GM12878 (cell line): ENCODE measurements at regions not wholly inside any gene's neighbourhood (a gene's known extent, or its start where the extent isn't known, plus 50 kb on each side); places are given as distances from the start of the nearest gene placed in this dataset.

Experiments
- ATAC-seq: fragments of 200-7000 bp; cut with Tn5 transposase; 3 replicates; pipeline ENCODE4 v1.9.1; 2020; ENCODE audit warnings: mild to moderate bottlenecking, moderate library complexity
- BruUV-seq: library from RNA; stranded (reverse); fragments of 400-500 nt; replicated peaks from 2 replicates; lab custom pipeline; 2021; lab: Mats Ljungman, UMichigan
- CTCF ChIA-PET: fragments of 300-600 bp; sonication (Branson Sonifier 250); formaldehyde crosslinking; extraction: SDS; loops from one replicate; lab custom pipeline; 2021; ENCODE audit warnings: inconsistent platforms; lab: Yijun Ruan, JAX
- POLR2A ChIA-PET: fragments of 350-600 bp; formaldehyde crosslinking; extraction: SDS; loops from one replicate; lab custom pipeline; 2021; ENCODE audit warnings: inconsistent platforms; lab: Charles Lee
- RAD21 ChIA-PET: fragments of 300-600 bp; sonication (Branson Sonifier 250); formaldehyde crosslinking; loops from one replicate; lab custom pipeline; 2023; ENCODE audit warnings: antibody characterized with exemption; ENCODE audit not compliant: unreplicated experiment; lab: Charles Lee
- SMC1A ChIA-PET: fragments of 300-600 bp; sonication (Branson Sonifier 250); formaldehyde crosslinking; loops from one replicate; lab custom pipeline; 2023; ENCODE audit not compliant: unreplicated experiment, uncharacterized antibody; lab: Charles Lee
- DNase-seq: peaks from one replicate; pipeline ENCODE4 v3.0.0-alpha.2; 2011; ENCODE audit warnings: low read depth, low spot score
- FAIRE-seq: peaks from 3 replicates; lab custom pipeline; 2011; peaks lifted over from hg19 to GRCh38; lab: Jason Lieb, UNC
- H2AFZ ChIP-seq: 2 replicates; pipeline ENCODE4 v1.6.0; 2011; ENCODE audit warnings: low read depth, low read length, control low read depth; ENCODE audit not compliant: control insufficient read depth
- H3K27ac ChIP-seq: 2 replicates; pipeline ENCODE4 v1.5.1; 2011; ENCODE audit warnings: control low read depth; ENCODE audit not compliant: control insufficient read depth, insufficient read depth
- H3K27me3 ChIP-seq, 2 experiments: replicated peaks in 1 of 2; 2 replicates each; pipeline versions ENCODE4 v1.6.0 to v1.6.1; 2011; ENCODE audit warnings: low read length in 1 of 2; ENCODE audit not compliant: control insufficient read depth in 2 of 2, insufficient read depth in 2 of 2
- H3K36me3 ChIP-seq, 2 experiments: 2 replicates each; pipeline ENCODE4 v1.5.1; 2011; ENCODE audit warnings: low read length in 1 of 2; ENCODE audit not compliant: control insufficient read depth in 2 of 2, insufficient read depth in 2 of 2
- H3K4me1 ChIP-seq: 2 replicates; pipeline ENCODE4 v1.6.1; 2011; ENCODE audit warnings: mild to moderate bottlenecking, low read length, moderate library complexity, mixed read lengths; ENCODE audit not compliant: control insufficient read depth, insufficient read depth
- H3K4me2 ChIP-seq: 2 replicates; pipeline ENCODE4 v1.6.0; 2011; ENCODE audit warnings: control low read depth; ENCODE audit not compliant: control insufficient read depth, insufficient read depth
- H3K4me3 ChIP-seq: fragments of 200-600 bp; sonication (generic); 2 replicates; pipeline ENCODE4 v1.5.1; 2016
- H3K79me2 ChIP-seq: 2 replicates; pipeline ENCODE4 v1.6.0; 2011; ENCODE audit warnings: low read length; ENCODE audit not compliant: control insufficient read depth, insufficient read depth
- H3K9ac ChIP-seq: 2 replicates; pipeline ENCODE4 v1.8.0; 2011; ENCODE audit warnings: low read length, control low read depth, mixed read lengths; ENCODE audit not compliant: control insufficient read depth, insufficient read depth
- H3K9me3 ChIP-seq: replicated peaks from 3 replicates; pipeline ENCODE4 v1.5.1; 2011; ENCODE audit warnings: mild to moderate bottlenecking, low read length; ENCODE audit not compliant: control insufficient read depth, insufficient read depth
- H4K20me1 ChIP-seq: 2 replicates; pipeline ENCODE4 v1.6.0; 2011; ENCODE audit not compliant: control insufficient read depth, insufficient read depth
- BCL11A ChIP-seq: IDR thresholded peaks from 2 replicates; pipeline ENCODE4 v1.6.1; 2011; ENCODE audit warnings: low read depth, low read length
- EP300 ChIP-seq, 2 experiments: fragments of 150-350 bp in 1 of 2; IDR thresholded peaks; 2 replicates each; pipeline ENCODE4 v1.6.1; 2011 to 2012; ENCODE audit warnings: low read depth in 2 of 2, low read length in 2 of 2, borderline replicate concordance in 1 of 2, improper control_type of control experiment in 1 of 2, inconsistent platforms in 1 of 2; ENCODE audit not compliant: control insufficient read depth in 1 of 2
- KDM1A ChIP-seq: fragments of 200-600 bp; sonication (generic); IDR thresholded peaks from 2 replicates; pipeline ENCODE4 v1.6.1; 2016; ENCODE audit warnings: borderline replicate concordance
- KLF5 ChIP-seq: fragments of 450-650 bp; IDR thresholded peaks from 2 replicates; pipeline ENCODE4 v1.6.1; 2014; ENCODE audit warnings: mild to moderate bottlenecking; ENCODE audit not compliant: partially characterized antibody
- POLR2AphosphoS5 ChIP-seq: IDR thresholded peaks from 2 replicates; pipeline ENCODE4 v1.6.1; 2011; ENCODE audit warnings: mild to moderate bottlenecking, low read length, inconsistent platforms
- RAD51 ChIP-seq: fragments of 450-650 bp; IDR thresholded peaks from 2 replicates; pipeline ENCODE4 v1.6.1; 2016; ENCODE audit warnings: moderate library complexity, mild to moderate bottlenecking, inconsistent platforms
- STAT3 ChIP-seq: IDR thresholded peaks from 2 replicates; pipeline ENCODE4 v1.6.1; 2011; ENCODE audit warnings: low read depth, low read length, improper control_type of control experiment
- YBX1 ChIP-seq: fragments of 450-650 bp; IDR thresholded peaks from 2 replicates; pipeline ENCODE4 v1.6.1; 2016; ENCODE audit warnings: antibody characterized with exemption
- ZBED1 ChIP-seq: IDR thresholded peaks from 2 replicates; pipeline ENCODE4 v1.6.1; 2016; ENCODE audit warnings: borderline replicate concordance
- ZNF384 ChIP-seq: IDR thresholded peaks from 2 replicates; pipeline ENCODE4 v1.6.1; 2012; ENCODE audit warnings: low read depth, mild to moderate bottlenecking, low read length, improper control_type of control experiment, borderline replicate concordance
- WGBS: methylation state at CpG from one replicate; pipeline ENCODE4 v1.1.6; 2016; ENCODE audit warnings: low lambda C conversion rate; ENCODE audit not compliant: insufficient replicate concordance, insufficient coverage; ENCODE audit errors: missing lambda C conversion rate; 5-methylcytosine and 5-hydroxymethylcytosine counted together
- in situ Hi-C: fragments of 300-500 bp; cut with MboI; formaldehyde crosslinking; loops from 9 replicates; pipeline ENCODE4 v1.14.3; 2018; ENCODE audit warnings: mixed read lengths
- intact Hi-C: fragments of 100-400 bp; cut with micrococcal nuclease; formaldehyde crosslinking; loops from one replicate; pipeline ENCODE4 v1.14.2; 2022; ENCODE audit not compliant: unreplicated experiment
- TF ChIP-seq, protein P1 (sequence below): IDR thresholded peaks from 2 replicates; pipeline ENCODE4 v1.6.1; 2011; ENCODE audit warnings: mild to moderate bottlenecking, low read depth, low read length, moderate library complexity; ENCODE audit not compliant: insufficient replicate concordance
- TF ChIP-seq, protein P2 (sequence below): fragments of 450-650 bp; IDR thresholded peaks from 2 replicates; pipeline ENCODE4 v1.6.1; 2018; ENCODE audit warnings: mild to moderate bottlenecking, low read depth, moderate library complexity; ENCODE audit not compliant: partially characterized antibody

DNA sequence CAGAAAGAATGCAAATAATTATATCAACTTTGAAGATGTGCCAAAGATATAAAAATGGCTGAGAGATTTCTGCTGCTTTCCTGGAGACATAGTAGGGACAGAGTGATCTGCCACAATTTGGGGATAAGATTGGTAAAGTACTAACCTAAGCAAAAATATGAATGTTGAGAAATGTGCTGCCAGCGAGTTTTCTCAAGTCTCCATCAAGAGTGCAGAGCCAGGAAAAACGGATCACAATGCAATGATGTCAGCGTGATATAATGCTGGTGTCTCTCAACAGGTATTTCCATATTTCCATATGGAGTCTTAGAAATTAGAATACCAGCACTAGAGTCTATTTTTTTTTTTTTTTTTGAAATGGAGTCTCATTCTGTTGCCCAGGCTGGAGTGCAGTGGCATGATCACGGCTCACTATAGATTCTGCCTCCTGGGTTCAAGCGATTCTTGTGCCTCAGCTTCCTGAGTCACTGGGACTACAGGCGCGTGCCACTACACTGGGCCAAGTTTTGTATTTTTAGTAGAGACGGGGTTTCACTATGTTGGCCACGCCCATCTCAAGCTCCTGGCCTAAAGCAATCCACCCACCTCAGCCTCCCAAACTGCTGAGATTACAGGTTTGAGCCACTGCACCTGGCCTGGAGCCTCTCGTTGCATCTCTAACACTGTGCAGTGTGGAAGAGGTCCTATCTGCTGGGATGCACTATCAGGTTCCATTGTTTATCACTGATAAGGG lies 893.5 kb downstream of the TRIML1 start (continued):
- TF ChIP-seq KLF5 (no peak), BCL11A (no peak)
- TF ChIP-seq, protein P1, sequence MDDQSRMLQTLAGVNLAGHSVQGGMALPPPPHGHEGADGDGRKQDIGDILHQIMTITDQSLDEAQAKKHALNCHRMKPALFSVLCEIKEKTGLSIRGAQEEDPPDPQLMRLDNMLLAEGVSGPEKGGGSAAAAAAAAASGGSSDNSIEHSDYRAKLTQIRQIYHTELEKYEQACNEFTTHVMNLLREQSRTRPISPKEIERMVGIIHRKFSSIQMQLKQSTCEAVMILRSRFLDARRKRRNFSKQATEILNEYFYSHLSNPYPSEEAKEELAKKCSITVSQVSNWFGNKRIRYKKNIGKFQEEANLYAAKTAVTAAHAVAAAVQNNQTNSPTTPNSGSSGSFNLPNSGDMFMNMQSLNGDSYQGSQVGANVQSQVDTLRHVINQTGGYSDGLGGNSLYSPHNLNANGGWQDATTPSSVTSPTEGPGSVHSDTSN = no peak
- TF ChIP-seq, protein P2, sequence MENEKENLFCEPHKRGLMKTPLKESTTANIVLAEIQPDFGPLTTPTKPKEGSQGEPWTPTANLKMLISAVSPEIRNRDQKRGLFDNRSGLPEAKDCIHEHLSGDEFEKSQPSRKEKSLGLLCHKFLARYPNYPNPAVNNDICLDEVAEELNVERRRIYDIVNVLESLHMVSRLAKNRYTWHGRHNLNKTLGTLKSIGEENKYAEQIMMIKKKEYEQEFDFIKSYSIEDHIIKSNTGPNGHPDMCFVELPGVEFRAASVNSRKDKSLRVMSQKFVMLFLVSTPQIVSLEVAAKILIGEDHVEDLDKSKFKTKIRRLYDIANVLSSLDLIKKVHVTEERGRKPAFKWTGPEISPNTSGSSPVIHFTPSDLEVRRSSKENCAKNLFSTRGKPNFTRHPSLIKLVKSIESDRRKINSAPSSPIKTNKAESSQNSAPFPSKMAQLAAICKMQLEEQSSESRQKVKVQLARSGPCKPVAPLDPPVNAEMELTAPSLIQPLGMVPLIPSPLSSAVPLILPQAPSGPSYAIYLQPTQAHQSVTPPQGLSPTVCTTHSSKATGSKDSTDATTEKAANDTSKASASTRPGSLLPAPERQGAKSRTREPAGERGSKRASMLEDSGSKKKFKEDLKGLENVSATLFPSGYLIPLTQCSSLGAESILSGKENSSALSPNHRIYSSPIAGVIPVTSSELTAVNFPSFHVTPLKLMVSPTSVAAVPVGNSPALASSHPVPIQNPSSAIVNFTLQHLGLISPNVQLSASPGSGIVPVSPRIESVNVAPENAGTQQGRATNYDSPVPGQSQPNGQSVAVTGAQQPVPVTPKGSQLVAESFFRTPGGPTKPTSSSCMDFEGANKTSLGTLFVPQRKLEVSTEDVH = no peak

DNA sequence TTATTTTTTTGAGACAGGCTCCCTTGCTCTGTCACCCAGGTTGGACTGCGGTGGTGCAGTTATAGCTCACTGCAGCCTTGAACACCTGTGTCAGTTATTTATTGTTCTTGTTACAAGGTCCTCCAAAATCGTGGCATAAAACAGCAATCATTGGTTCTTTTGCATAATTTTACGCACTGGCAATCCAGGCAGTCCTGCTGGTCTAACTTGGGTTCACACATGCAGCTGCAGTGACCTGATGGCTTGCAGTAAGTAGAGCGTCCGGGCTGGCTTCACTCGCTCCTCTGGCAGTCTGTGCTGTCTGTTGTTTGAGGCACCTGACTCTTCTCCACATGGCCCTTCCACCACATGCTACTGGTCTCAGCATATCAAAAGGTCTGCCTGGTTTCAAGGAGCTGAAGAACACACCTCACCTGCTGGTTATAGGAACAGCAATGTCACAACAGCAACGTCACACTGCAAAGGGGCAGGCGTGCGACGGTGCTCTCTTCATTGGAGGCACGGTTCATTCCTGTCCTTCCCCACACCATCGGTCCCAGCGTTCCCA lies 894.6 kb downstream of the TRIML1 start:
- CTCF ChIA-PET = no interaction called here
- Histone ChIP-seq H3K4me2 (no peak overlapping the region), H4K20me1 (no peaks in the 10 kb centered on the region), H3K4me1 (no peaks in the 10 kb centered on the region), H3K9me3 (no peaks in the 10 kb centered on the region; the same call in 2 of the 3 replicates), H3K4me3 (no peak overlapping the region), H3K27me3 (no peaks in the 10 kb centered on the region), H3K9ac (no peak overlapping the region), H3K27ac (no peak overlapping the region), H3K79me2 (no peaks in the 10 kb centered on the region), H3K36me3 (no peaks in the 10 kb centered on the region), H2AFZ (no peak overlapping the region)
- SMC1A ChIA-PET = no interaction called here
- 33% methylated on average over 13 of the region's 13 CpGs for WGBS
- BruUV-seq = no TSS peak
- DNase-seq = no peak
- no peak for FAIRE-seq
- RAD21 ChIA-PET = no interaction called here
- no peak for TF ChIP-seq KDM1A
- no peak for TF ChIP-seq EP300 (IDR thresholded peaks at IDR 0.05; ENCODE audit: borderline replicate concordance in 1 of 2, control insufficient read depth in 1 of 2, low read depth in 2 of 2, low read length in 2 of 2)
- TF ChIP-seq ZBED1 = no peak
- no peak for TF ChIP-seq STAT3
- TF ChIP-seq POLR2AphosphoS5 = no peak
- TF ChIP-seq YBX1 = no peak
- TF ChIP-seq RAD51 = no peak
- no peak for TF ChIP-seq ZNF384
- in situ Hi-C loops (no loop called here), intact Hi-C loops (no loop called here)
- no peak for ATAC-seq
- POLR2A ChIA-PET = no interaction called here
